Epithelial cell of proximal tubule (primary cell): ENCODE measurements at regions not wholly inside any gene's neighbourhood (a gene's known extent, or its start where the extent isn't known, plus 50 kb on each side); places are given as distances from the start of the nearest gene placed in this dataset.

Source experiments
- DNase-seq: peaks from one replicate; pipeline ENCODE4 v3.0.0-alpha.2; 2011; ENCODE audit warnings: low read depth
- H3K4me3 ChIP-seq: 2 replicates; pipeline ENCODE4 v1.5.1; 2011; ENCODE audit warnings: low read depth, mild to moderate bottlenecking, low read length
- TF ChIP-seq, protein P1 (sequence below): conservative IDR thresholded peaks from 2 replicates; pipeline ENCODE4 v1.5.1; 2012; ENCODE audit warnings: low read depth, mild to moderate bottlenecking, low read length

DNA sequence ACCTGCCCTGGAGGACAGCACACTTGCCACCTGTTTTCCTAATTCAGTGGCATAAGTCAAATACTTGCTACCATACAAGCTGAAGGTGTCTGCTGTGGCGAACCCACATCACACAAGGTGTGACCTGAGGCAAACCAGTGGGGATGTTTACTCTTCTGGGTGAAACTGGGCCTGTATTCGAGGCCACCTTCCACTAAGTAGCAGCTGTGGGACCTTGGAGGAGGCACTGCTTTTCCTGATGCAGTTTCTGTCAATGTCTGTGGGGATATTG lies 927.4 kb downstream of the BRD1 start:
- no peak for DNase-seq
- TF ChIP-seq, protein P1, sequence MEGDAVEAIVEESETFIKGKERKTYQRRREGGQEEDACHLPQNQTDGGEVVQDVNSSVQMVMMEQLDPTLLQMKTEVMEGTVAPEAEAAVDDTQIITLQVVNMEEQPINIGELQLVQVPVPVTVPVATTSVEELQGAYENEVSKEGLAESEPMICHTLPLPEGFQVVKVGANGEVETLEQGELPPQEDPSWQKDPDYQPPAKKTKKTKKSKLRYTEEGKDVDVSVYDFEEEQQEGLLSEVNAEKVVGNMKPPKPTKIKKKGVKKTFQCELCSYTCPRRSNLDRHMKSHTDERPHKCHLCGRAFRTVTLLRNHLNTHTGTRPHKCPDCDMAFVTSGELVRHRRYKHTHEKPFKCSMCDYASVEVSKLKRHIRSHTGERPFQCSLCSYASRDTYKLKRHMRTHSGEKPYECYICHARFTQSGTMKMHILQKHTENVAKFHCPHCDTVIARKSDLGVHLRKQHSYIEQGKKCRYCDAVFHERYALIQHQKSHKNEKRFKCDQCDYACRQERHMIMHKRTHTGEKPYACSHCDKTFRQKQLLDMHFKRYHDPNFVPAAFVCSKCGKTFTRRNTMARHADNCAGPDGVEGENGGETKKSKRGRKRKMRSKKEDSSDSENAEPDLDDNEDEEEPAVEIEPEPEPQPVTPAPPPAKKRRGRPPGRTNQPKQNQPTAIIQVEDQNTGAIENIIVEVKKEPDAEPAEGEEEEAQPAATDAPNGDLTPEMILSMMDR, result no peak
- no peak overlapping the region for H3K4me3 ChIP-seq

GRCh38 chr22:48899523-48900326 lies 927.9 kb downstream of the BRD1 start:
- no peak overlapping the region for H3K4me3 ChIP-seq
- DNase-seq, result no peak
- TF ChIP-seq, protein P1, result no peak

DNA sequence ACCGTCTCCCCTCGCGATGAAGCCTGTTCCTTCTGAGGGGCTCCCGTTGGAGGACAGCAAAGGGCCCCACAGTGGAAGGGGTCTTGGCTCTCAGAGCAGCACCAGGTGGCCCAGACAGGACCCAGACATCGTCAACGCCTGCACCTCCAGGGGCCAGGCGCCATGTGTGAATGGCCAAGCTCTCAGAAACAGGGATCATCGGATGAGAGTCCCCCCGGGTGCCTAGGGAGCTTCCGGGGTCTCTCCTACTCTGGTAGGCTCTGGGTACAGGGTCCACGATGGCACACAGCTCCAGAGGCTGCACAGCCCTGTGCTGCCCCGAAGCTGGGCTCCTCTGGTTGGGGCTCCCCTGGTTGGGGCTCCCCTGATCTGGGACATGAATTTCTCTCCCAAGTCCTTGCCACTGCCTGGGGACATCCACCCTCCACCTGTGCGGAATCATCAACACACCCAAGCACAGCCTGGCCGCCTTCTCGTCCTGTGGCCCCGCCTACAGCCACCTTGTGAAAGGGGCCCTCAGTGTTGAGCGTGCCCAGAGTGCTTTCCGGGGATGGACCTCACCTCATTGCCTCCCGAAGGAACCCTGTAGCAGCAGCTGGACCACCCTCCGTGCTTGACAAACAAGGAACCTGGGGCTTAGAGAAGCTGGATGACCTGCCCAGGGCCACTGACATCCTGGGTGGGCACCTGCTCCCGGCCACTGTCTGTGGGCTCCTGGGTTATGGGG lies 929.0 kb downstream of the BRD1 start:
- TF ChIP-seq, protein P1, result no peak
- no peak overlapping the region for H3K4me3 ChIP-seq

DNA sequence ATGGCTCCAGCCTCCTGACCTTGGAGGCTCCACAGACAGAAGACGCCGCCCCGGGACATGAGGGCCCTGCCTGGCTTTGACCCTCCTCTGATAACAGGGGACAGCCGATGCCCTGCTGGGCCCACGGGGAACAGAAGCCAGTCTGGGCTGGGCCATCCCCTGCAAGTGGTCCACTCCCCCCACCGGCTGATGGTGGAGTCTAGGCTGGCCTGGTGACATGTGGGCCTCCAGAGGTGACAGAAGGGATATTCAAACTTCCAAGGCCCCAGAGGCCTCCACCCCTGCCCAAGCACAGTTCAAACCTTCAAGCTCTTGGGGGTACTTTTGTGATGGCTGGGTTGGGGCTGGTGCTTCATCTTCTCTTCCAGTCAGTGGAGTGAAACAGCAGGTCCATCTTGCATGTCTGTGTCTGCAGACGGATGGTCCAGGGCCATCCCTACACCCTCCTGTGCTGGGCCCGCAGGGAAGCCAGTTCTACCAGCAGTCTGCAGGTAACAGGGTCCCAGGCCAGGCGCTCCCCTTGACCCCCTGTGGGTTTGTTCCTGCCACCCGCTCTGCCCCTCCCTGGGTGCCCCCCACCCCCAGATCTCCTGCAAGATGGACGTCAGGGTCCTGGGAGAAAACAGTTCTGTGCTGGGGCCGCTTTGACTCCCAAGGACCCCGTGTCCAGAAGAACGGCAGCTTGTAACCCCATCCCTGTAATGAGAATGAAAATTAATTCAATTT lies 929.9 kb downstream of the BRD1 start:
- TF ChIP-seq, protein P1, result no peak
- no peak for DNase-seq
- no peak overlapping the region for H3K4me3 ChIP-seq

More for the DNA sequence above, 929.0 kb downstream of the BRD1 start:
- no peak for DNase-seq

- TF ChIP-seq, protein P1, result no peak
- DNase-seq, result no peak
- no peak overlapping the region for H3K4me3 ChIP-seq
Measured at GRCh38 chr22:48896766-48897644, 930.7 kb downstream of the BRD1 start.
